ENCODE measurements at regions not wholly inside any gene's neighbourhood (a gene's known extent, or its start where the extent isn't known, plus 50 kb on each side); places are given as distances from the start of the nearest gene placed in this dataset.

GRCh38 chr21:37994211-37994610 is 78.0 kb upstream of the KCNJ6 start:
- no peak overlapping the region for H3K4me3 Mint-ChIP-seq
- H3K27ac ChIP-seq (ENCODE audit: low read depth, low read length) = no peak overlapping the region
- peaks cover 5% of the 10 kb centered on the region for H3K4me1 Mint-ChIP-seq
- no peak for TF ChIP-seq CTCF (conservative IDR thresholded peaks at IDR 0.05)
- no peaks in the 10 kb centered on the region for H3K36me3 ChIP-seq (ENCODE audit: control insufficient read depth, insufficient read depth, low read length)
- no peaks in the 10 kb centered on the region for H3K9me3 Mint-ChIP-seq
- H3K4me1 ChIP-seq (ENCODE audit: control insufficient read depth, insufficient read depth, low read length) = no peaks in the 10 kb centered on the region
- no peaks in the 10 kb centered on the region for H3K9me3 ChIP-seq (ENCODE audit: control insufficient read depth, low read length)
- 86% methylated on average over 2 of the region's 4 CpGs; no CpG with 5 or more reads in 1 of the 2 experiments for WGBS, 2 experiments (ENCODE audit: insufficient coverage in 1 of 2, insufficient read length in 1 of 2)
- no peaks in the 10 kb centered on the region for H3K36me3 Mint-ChIP-seq (ENCODE audit: low read depth)
- no peak overlapping the region for H3K4me3 ChIP-seq (ENCODE audit: low read length)
- H3K27ac Mint-ChIP-seq = no peak overlapping the region
- no peaks in the 10 kb centered on the region for H3K27me3 ChIP-seq (ENCODE audit: control insufficient read depth, insufficient read depth, low read length, poor library complexity, severe bottlenecking)
- peaks cover 2% of the 10 kb centered on the region for H3K27me3 Mint-ChIP-seq (ENCODE audit: insufficient read depth)
- no peak for DNase-seq
- no peak overlapping the region for H3K9ac ChIP-seq (ENCODE audit: extremely low read depth, low read length, poor library complexity, severe bottlenecking)

GRCh38 chr21:38012672-38013071 is 96.4 kb upstream of the KCNJ6 start:
- no peak for DNase-seq
- Histone ChIP-seq H3K36me3 (ENCODE audit: control insufficient read depth, insufficient read depth, low read length) (no peaks in the 10 kb centered on the region), H3K27me3 (ENCODE audit: control insufficient read depth, insufficient read depth, low read length, poor library complexity, severe bottlenecking) (no peaks in the 10 kb centered on the region), H3K27ac (ENCODE audit: low read depth, low read length) (no peak overlapping the region), H3K9me3 (ENCODE audit: control insufficient read depth, low read length) (no peaks in the 10 kb centered on the region), H3K9ac (ENCODE audit: extremely low read depth, low read length, poor library complexity, severe bottlenecking) (no peak overlapping the region), H3K4me3 (ENCODE audit: low read length) (no peak overlapping the region), H3K4me1 (ENCODE audit: control insufficient read depth, insufficient read depth, low read length) (no peaks in the 10 kb centered on the region)
- H3K36me3 Mint-ChIP-seq (ENCODE audit: low read depth) = no peaks in the 10 kb centered on the region
- no peaks in the 10 kb centered on the region for H3K27me3 Mint-ChIP-seq (ENCODE audit: insufficient read depth)
- no peak overlapping the region for H3K4me3 Mint-ChIP-seq
- TF ChIP-seq CTCF (conservative IDR thresholded peaks at IDR 0.05) = no peak
- WGBS, 2 experiments (ENCODE audit: insufficient coverage in 1 of 2, insufficient read length in 1 of 2) = 68 to 89% methylated on average over 4 of the region's 4 CpGs
- peaks cover 4% of the 10 kb centered on the region for H3K9me3 Mint-ChIP-seq
- H3K27ac Mint-ChIP-seq = no peak overlapping the region
- no peaks in the 10 kb centered on the region for H3K4me1 Mint-ChIP-seq

- no peak for TF ChIP-seq CTCF (conservative IDR thresholded peaks at IDR 0.05)
- H3K27ac Mint-ChIP-seq = no peak overlapping the region
- H3K4me3 Mint-ChIP-seq = no peak overlapping the region
- Histone ChIP-seq H3K9ac (ENCODE audit: extremely low read depth, low read length, poor library complexity, severe bottlenecking) (no peak overlapping the region), H3K4me1 (ENCODE audit: control insufficient read depth, insufficient read depth, low read length) (no peaks in the 10 kb centered on the region), H3K9me3 (ENCODE audit: control insufficient read depth, low read length) (no peaks in the 10 kb centered on the region), H3K4me3 (ENCODE audit: low read length) (no peak overlapping the region), H3K36me3 (ENCODE audit: control insufficient read depth, insufficient read depth, low read length) (no peaks in the 10 kb centered on the region), H3K27me3 (ENCODE audit: control insufficient read depth, insufficient read depth, low read length, poor library complexity, severe bottlenecking) (no peaks in the 10 kb centered on the region), H3K27ac (ENCODE audit: low read depth, low read length) (no peak overlapping the region)
- no peaks in the 10 kb centered on the region for H3K27me3 Mint-ChIP-seq (ENCODE audit: insufficient read depth)
- no peaks in the 10 kb centered on the region for H3K36me3 Mint-ChIP-seq (ENCODE audit: low read depth)
- no peak for DNase-seq
- H3K4me1 Mint-ChIP-seq = no peaks in the 10 kb centered on the region
- peaks cover 4% of the 10 kb centered on the region for H3K9me3 Mint-ChIP-seq
- 83 to 87% methylated on average over 2 to 4 of the region's 4 CpGs for WGBS, 2 experiments (ENCODE audit: insufficient coverage in 1 of 2, insufficient read length in 1 of 2)
These were observed 97.5 kb upstream of the KCNJ6 start for GRCh38 chr21:38013741-38014140.
